ENCODE measurements at regions not wholly inside any gene's neighbourhood (a gene's known extent, or its start where the extent isn't known, plus 50 kb on each side); places are given as distances from the start of the nearest gene placed in this dataset.

DNA sequence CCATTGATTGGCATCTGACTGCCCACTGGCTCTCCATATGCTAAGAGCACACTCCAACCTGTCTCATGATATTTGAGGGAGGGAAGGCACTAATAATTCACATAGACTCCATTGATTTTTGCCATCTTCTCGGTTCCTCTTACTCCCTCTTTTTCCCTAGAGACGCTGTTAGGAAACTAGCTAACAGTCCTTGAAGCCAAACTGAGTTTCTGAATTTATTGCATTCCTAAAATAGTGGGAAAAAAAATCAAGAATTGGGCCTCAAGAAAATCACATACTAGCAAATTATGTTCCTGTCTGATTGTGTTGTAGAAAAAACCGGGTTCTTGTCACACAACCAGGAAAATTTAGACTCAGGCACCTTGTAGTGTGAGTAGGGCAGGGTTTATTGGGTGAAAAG lies 86.4 kb upstream of the SLC7A1 start:
- no peaks in the 10 kb centered on the region for H3K79me2 ChIP-seq (ENCODE audit: control insufficient read depth, insufficient read depth, low read length)
- no peak overlapping the region for H3K4me2 ChIP-seq (ENCODE audit: control insufficient read depth, insufficient read depth)
- H3K9me3 ChIP-seq (replicated peaks; ENCODE audit: control insufficient read depth, insufficient read depth, low read length), result no peaks in the 10 kb centered on the region
- in situ Hi-C loops (cut with MboI), result no loop called here
- no peak for DNase-seq (ENCODE audit: low read depth, low spot score)
- CTCF ChIA-PET, result no interaction called here
- intact Hi-C loops (cut with micrococcal nuclease; ENCODE audit: unreplicated experiment), result no loop called here
- H3K4me1 ChIP-seq (ENCODE audit: control insufficient read depth, insufficient read depth, low read length), result no peaks in the 10 kb centered on the region
- RAD21 ChIA-PET (ENCODE audit: unreplicated experiment), result no interaction called here
- no peaks in the 10 kb centered on the region for H4K20me1 ChIP-seq (ENCODE audit: control insufficient read depth, insufficient read depth)
- no peak overlapping the region for H2AFZ ChIP-seq (ENCODE audit: control insufficient read depth, low read depth, low read length)
- no peak overlapping the region for H3K4me3 ChIP-seq
- TF ChIP-seq TBL1XR1 (IDR thresholded peaks at IDR 0.05; ENCODE audit: low read depth, low read length) (no peak), EP300 (IDR thresholded peaks at IDR 0.05; ENCODE audit: borderline replicate concordance in 1 of 2, control insufficient read depth in 1 of 2, low read depth in 2 of 2, low read length in 2 of 2) (no peak), SMAD5 (IDR thresholded peaks at IDR 0.05; ENCODE audit: low read depth) (no peak), CHD2 (IDR thresholded peaks at IDR 0.05; ENCODE audit: borderline replicate concordance, low read depth, low read length) (no peak), RAD21 (IDR thresholded peaks at IDR 0.05; ENCODE audit: insufficient read depth, low read depth, low read length) (no peak)
- TF ChIP-seq, protein P1, sequence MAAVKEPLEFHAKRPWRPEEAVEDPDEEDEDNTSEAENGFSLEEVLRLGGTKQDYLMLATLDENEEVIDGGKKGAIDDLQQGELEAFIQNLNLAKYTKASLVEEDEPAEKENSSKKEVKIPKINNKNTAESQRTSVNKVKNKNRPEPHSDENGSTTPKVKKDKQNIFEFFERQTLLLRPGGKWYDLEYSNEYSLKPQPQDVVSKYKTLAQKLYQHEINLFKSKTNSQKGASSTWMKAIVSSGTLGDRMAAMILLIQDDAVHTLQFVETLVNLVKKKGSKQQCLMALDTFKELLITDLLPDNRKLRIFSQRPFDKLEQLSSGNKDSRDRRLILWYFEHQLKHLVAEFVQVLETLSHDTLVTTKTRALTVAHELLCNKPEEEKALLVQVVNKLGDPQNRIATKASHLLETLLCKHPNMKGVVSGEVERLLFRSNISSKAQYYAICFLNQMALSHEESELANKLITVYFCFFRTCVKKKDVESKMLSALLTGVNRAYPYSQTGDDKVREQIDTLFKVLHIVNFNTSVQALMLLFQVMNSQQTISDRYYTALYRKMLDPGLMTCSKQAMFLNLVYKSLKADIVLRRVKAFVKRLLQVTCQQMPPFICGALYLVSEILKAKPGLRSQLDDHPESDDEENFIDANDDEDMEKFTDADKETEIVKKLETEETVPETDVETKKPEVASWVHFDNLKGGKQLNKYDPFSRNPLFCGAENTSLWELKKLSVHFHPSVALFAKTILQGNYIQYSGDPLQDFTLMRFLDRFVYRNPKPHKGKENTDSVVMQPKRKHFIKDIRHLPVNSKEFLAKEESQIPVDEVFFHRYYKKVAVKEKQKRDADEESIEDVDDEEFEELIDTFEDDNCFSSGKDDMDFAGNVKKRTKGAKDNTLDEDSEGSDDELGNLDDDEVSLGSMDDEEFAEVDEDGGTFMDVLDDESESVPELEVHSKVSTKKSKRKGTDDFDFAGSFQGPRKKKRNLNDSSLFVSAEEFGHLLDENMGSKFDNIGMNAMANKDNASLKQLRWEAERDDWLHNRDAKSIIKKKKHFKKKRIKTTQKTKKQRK (IDR thresholded peaks at IDR 0.05; ENCODE audit: low read depth, low read length), result no peak
- no peaks in the 10 kb centered on the region for H3K27me3 ChIP-seq (replicated peaks in 1 of 2; ENCODE audit: control insufficient read depth in 2 of 2, insufficient read depth in 2 of 2, low read length in 1 of 2)
- SMC1A ChIA-PET (ENCODE audit: uncharacterized antibody, unreplicated experiment), result interaction anchor here (1.3 kb wide), 1 partner anchor 31 kb away, joined by 3 read pairs; no protein-coding TSS in a partner anchor
- FAIRE-seq, result no peak
- POLR2A ChIA-PET, result no interaction called here
- no TSS peak for BruUV-seq (replicated peaks)
- H3K36me3 ChIP-seq (ENCODE audit: control insufficient read depth in 2 of 2, insufficient read depth in 2 of 2, low read length in 1 of 2), result no peaks in the 10 kb centered on the region
- H3K27ac ChIP-seq (ENCODE audit: control insufficient read depth, insufficient read depth), result no peak overlapping the region
- WGBS (ENCODE audit: insufficient coverage, insufficient replicate concordance, low lambda C conversion rate, missing lambda C conversion rate), result 40% methylated on average over 3 of the region's 3 CpGs
- no peak for ATAC-seq
- H3K9ac ChIP-seq (ENCODE audit: control insufficient read depth, insufficient read depth, low read length), result no peak overlapping the region

All from GM12878 (cell line).